Activated T-helper 1 cell treated with anti-CD3 and anti-CD28 coated beads, Interleukin-12 subunit alpha, Interleukin-12 subunit beta, Interleukin-2, Interleukin-4 antibody, amounts not matched to agents 30 ng/mL and 10 ng/mL and 1 ng/mL, durations not matched to agents 14 hours and 24 hours and 36 hours (primary cell): ENCODE measurements at regions not wholly inside any gene's neighbourhood (a gene's known extent, or its start where the extent isn't known, plus 50 kb on each side); places are given as distances from the start of the nearest gene placed in this dataset.
"Not testable (repeated sequence)": the region's sequence is repeated elsewhere in the genome, so short reads cannot be mapped to it uniquely, and the experiment has no call there.

Source experiments
- DNase-seq: peaks from one replicate; pipeline ENCODE4 v3.0.0; 2021; ENCODE audit warnings: low spot score
- H3K27ac Mint-ChIP-seq: one replicate; pipeline ENCODE4 v1.8.0; 2021; ENCODE audit warnings: mild to moderate bottlenecking, mixed read lengths
- H3K27me3 Mint-ChIP-seq: one replicate; pipeline ENCODE4 v1.8.0; 2022; ENCODE audit warnings: mild to moderate bottlenecking, moderate library complexity, mixed read lengths; ENCODE audit not compliant: insufficient read depth
- H3K36me3 Mint-ChIP-seq: one replicate; pipeline ENCODE4 v1.8.0; 2021; ENCODE audit warnings: low read depth, mixed read lengths
- H3K4me1 Mint-ChIP-seq: one replicate; pipeline ENCODE4 v1.8.0; 2021; ENCODE audit warnings: low read depth, mixed read lengths
- H3K4me3 Mint-ChIP-seq: one replicate; pipeline ENCODE4 v1.8.0; 2021; ENCODE audit warnings: mild to moderate bottlenecking, moderate library complexity, mixed read lengths
- H3K9me3 Mint-ChIP-seq: one replicate; pipeline ENCODE4 v1.8.0; 2021; ENCODE audit warnings: mixed read lengths
- intact Hi-C: fragments of 100-400 bp; cut with micrococcal nuclease; formaldehyde crosslinking; loops from one replicate; pipeline ENCODE4 v1.15.1; 2024

DNA sequence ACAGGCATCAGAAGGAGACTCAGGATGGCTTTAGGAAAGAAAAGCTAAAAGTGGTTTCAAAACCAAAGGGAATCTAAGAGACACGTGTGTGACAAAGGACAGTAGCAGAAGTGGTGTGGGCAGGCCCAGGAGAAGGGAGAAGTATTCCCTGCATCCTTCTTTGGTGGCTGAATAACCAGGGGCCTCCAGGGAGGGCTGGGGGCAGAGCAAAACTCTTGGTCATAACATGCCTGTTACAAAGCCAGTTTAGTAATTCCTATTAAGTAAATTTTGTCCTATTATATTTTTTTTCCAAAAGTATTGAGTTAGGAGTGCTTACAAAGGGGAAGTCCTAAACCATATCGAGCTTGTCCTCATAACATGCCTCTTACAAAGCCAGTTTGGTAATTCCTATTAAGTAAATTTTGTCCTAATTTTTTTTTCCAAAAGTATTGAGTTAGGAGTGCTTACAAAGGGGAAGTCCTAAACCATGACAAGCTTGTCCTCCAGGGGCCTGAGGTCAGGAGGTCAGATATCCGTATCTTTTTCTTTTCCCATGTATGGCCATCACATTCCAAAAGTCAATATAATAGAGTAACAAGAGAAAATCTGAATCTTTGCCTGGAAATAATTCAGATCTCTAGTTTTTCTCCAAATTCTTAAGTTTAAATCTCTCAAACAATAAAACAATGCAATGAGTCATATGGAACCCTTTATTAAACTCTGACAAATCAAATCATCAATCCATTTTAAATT is 509.2 kb downstream of the LTN1 start:
- Mint-ChIP-seq H3K4me3 (no peak overlapping the region), H3K27ac (no peak overlapping the region), H3K27me3 (no peaks in the 10 kb centered on the region), H3K9me3 (no peaks in the 10 kb centered on the region), H3K4me1 (no peaks in the 10 kb centered on the region), H3K36me3 (no peaks in the 10 kb centered on the region)
- DNase-seq = no peak
- intact Hi-C loops = no loop called here

DNA sequence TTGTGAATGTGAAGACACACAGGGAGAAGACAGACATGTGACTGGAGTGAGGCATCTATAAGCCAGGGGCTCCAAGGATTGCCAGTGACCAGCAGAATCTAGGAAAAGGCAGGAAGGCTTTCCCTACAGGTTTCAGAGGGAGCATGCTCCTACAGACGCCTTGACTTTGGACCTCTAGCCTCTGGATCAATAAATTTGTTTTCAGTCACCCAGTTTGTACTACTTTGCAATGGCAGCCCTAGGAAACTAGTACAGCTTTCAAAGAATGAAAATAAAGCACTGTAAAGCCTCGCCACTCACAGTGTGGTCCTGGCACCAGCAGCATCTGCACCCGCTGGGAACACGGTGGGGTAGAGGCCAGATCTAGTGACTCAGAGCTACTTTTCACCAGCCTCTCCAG is 510.0 kb downstream of the LTN1 start:
- intact Hi-C loops = no loop called here
- H3K27ac Mint-ChIP-seq = no peak overlapping the region
- no peaks in the 10 kb centered on the region for H3K36me3 Mint-ChIP-seq
- no peak overlapping the region for H3K4me3 Mint-ChIP-seq
- no peak for DNase-seq
- no peaks in the 10 kb centered on the region for H3K4me1 Mint-ChIP-seq
- H3K27me3 Mint-ChIP-seq = no peaks in the 10 kb centered on the region
- H3K9me3 Mint-ChIP-seq = no peaks in the 10 kb centered on the region

DNA sequence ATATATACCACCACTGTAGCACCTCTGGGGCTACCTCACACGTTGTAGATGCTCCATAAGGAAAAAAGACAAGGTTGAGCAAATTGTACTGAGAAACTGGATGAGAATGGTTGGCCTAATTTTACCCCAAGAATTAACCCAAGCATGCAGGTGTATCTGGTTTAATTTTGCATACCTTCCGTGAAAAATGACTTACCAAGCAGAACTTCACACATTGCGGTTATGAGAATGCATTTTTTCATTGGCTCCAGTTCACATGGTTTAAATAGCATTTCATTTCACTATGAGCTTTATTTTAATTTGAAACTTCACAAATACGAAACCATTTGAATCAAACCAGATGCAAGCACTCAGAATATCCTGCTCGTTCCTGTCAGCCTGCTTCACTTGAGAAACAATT is 512.2 kb downstream of the LTN1 start:
- intact Hi-C loops = no loop called here
- Mint-ChIP-seq H3K4me3 (no peak overlapping the region), H3K27me3 (no peaks in the 10 kb centered on the region), H3K36me3 (no peaks in the 10 kb centered on the region), H3K9me3 (no peaks in the 10 kb centered on the region), H3K4me1 (no peaks in the 10 kb centered on the region), H3K27ac (no peak overlapping the region)
- no peak for DNase-seq

DNA sequence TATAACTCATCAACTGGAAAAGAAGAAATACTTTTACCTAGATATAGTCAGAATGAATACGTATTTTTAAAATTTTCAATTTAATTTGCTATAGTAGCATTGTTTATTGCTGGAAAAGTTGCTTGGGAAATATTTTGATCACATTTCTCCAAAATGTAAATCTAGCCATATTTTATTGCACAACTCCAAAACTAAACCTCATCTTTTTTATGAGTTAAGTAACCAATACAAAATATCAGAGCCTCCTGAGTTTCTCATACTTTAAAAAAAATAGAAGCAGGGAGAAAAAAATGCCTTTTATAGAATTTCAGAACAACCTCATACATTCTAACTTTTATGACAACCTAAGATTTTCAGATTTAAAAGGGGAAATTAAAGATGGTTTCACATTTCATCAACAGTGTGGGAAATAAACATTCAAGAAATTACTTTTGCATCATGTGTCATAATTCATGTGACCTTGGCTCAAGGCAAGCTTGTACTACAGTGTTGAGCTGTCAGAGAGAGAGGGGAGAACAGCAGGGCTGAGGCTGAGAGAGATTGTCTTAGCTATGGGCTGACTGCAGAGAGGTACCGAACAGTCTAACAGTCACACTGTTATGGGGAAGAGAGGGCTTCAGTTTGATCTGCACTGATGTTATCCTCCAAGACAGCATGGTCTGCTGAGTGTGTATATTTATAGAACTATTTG is 519.0 kb downstream of the LTN1 start:
- no peaks in the 10 kb centered on the region for H3K36me3 Mint-ChIP-seq
- H3K9me3 Mint-ChIP-seq = no peaks in the 10 kb centered on the region
- H3K27me3 Mint-ChIP-seq = peaks cover 2% of the 10 kb centered on the region
- H3K27ac Mint-ChIP-seq = no peak overlapping the region
- no peak for DNase-seq
- intact Hi-C loops = no loop called here
- no peak overlapping the region for H3K4me3 Mint-ChIP-seq
- no peaks in the 10 kb centered on the region for H3K4me1 Mint-ChIP-seq

DNA sequence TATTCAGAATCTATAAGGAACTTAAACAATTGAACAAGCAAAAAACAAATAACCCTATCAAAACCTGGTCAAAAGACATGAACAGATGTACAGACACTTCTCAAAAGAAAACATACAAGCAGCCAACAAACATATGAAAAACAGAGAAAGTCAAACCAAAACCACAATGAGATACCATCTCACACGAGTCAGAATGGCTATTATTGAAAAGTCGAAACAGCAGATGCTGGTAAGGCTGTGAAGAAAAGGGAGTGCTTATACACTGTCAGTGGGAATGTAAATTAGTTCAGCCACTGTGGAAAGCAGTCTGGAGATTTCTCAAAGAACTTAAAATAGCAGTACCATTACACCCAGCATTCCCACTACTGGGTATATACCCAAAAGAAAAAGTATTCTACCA is 520.1 kb downstream of the LTN1 start:
- DNase-seq, H3K36me3 Mint-ChIP-seq, H3K9me3 Mint-ChIP-seq, intact Hi-C loops, H3K27me3 Mint-ChIP-seq, H3K4me1 Mint-ChIP-seq, H3K4me3 Mint-ChIP-seq, H3K27ac Mint-ChIP-seq: not testable (repeated sequence)

DNA sequence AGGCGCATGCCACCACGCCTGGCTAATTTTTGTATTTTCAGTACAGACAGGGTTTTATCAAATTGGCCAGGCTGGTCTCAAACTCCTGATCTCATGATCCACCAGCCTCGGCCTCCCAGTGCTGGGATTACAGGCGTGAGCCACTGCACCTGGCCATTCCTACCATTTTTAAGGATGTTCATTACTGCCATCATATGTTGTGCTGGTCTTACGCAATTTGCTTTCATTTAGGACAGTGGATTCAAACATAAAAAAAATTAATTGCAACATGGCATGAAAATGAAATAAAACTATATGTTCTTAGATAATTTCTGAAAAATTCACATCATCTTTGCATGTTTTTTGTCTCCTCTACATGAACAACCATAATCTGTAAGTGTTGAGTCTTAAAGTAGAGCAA is 527.7 kb downstream of the LTN1 start:
- Mint-ChIP-seq H3K9me3 (no peaks in the 10 kb centered on the region), H3K4me3 (no peak overlapping the region), H3K4me1 (no peaks in the 10 kb centered on the region), H3K36me3 (no peaks in the 10 kb centered on the region), H3K27ac (no peak overlapping the region), H3K27me3 (peaks cover 3% of the 10 kb centered on the region)
- intact Hi-C loops = no loop called here
- no peak for DNase-seq

DNA sequence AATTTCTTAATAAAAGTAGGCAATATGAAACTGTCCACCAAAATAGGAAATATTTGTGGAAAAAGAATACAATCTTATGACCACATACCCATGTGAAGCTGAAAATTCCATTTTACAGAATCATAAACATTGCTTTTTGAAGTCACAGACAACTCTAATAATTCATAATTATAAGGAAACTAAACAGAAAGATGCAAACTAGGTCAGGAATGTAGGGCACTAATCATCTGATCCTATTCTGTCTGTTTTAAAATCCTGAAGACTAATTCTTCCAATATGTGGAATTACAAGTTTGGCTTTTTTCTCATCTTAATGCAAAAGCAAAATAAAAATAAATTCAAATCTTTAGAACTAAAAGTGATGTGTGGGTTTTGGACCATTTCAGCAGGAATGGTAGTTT is 528.6 kb downstream of the LTN1 start:
- intact Hi-C loops = no loop called here
- no peak for DNase-seq
- H3K9me3 Mint-ChIP-seq = no peaks in the 10 kb centered on the region
- no peaks in the 10 kb centered on the region for H3K36me3 Mint-ChIP-seq
- H3K4me3 Mint-ChIP-seq = no peak overlapping the region
- H3K27me3 Mint-ChIP-seq = peaks cover 3% of the 10 kb centered on the region
- no peaks in the 10 kb centered on the region for H3K4me1 Mint-ChIP-seq
- no peak overlapping the region for H3K27ac Mint-ChIP-seq

DNA sequence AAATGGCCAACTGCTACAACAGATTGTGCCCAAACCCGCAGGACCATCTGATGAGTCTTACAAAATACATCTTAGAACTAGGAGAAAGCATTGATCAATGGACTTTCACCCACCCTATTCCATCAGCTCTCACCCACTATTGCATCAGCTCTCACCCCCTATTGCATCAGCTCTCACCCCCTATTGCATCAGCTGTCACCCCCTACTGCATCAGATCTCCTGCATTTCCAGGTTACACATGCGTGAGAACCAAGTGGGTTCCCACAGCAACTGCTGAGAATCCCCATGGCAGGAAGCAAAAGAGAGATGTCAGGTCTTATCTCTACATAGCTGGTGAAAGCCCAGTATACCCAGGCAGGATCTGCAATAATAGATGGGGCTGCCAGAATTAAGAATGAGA is 533.5 kb downstream of the LTN1 start:
- Mint-ChIP-seq H3K27ac (no peak overlapping the region), H3K36me3 (no peaks in the 10 kb centered on the region), H3K27me3 (no peaks in the 10 kb centered on the region), H3K4me3 (no peak overlapping the region), H3K9me3 (no peaks in the 10 kb centered on the region), H3K4me1 (no peaks in the 10 kb centered on the region)
- intact Hi-C loops = no loop called here
- DNase-seq = no peak

DNA sequence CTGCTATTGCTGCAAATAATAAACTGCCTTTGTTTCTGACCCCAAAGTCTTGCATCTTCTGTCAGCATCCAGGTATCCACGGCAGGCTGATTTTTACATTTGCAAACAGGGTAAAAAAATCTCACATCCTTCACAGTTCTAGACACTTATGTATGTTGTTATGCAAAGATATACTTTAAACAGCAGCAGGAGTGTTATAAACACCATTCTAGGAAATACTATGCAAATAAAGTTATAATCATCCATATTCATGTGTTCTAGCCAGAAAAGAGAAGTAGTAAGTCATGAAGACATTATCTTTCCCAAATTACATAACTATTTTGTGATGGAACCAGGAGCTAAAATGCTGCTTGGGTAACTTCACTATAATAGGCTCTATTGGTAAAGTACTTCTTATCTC is 534.2 kb downstream of the LTN1 start:
- H3K36me3 Mint-ChIP-seq = no peaks in the 10 kb centered on the region
- intact Hi-C loops = no loop called here
- H3K4me3 Mint-ChIP-seq = no peak overlapping the region
- H3K4me1 Mint-ChIP-seq = no peaks in the 10 kb centered on the region
- no peaks in the 10 kb centered on the region for H3K27me3 Mint-ChIP-seq
- no peak for DNase-seq
- H3K9me3 Mint-ChIP-seq = no peaks in the 10 kb centered on the region
- H3K27ac Mint-ChIP-seq = no peak overlapping the region

DNA sequence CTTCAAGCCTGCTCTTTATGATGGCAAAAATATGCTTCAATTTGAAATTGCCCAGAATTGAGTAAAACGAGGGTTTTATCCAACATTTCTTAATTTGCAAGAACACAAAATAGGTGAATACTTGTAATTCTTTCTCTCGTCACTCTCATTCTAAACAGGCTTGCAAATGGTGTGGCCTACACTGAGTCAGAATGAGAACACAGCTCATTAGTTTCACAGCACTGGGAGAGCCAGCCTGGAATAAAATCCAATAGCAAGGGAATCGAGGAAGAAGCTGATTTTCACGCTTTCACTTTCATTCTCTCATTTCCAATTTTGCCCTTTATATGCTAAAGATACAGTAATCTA is 537.5 kb downstream of the LTN1 start:
- Mint-ChIP-seq H3K4me3 (no peak overlapping the region), H3K36me3 (no peaks in the 10 kb centered on the region), H3K27me3 (no peaks in the 10 kb centered on the region), H3K4me1 (no peaks in the 10 kb centered on the region), H3K9me3 (no peaks in the 10 kb centered on the region), H3K27ac (no peak overlapping the region)
- no peak for DNase-seq
- intact Hi-C loops = no loop called here

DNA sequence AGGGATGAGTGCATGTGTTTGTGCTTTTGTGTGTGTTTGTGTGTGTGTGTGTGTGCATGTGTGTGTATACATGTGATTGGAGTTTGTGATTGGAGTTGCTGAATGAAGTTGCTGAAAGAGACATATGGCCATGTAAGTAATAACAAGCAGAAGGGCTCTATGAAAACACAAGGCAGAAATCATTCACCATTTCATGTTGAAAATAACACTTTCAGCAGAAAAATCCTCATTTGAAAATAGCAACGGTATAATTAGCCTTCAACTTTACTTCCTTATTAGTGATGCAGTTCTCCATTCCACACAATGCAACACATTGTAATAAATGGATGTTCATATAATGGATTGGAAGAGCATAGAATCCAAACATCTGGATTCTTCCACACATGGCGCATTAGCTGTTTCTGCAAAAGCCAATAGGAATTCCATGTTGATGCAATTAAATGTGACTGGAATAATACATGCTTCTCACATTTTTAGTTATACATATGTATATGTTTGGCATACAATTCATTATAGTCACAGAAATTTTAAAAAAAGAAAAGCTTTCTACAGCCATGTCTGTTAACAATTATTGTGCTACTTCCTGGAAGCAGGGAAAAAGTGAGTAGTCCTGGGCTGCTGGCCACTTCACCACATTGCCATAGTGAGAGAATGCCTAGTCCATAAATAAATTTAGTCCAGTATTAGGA is 538.0 kb downstream of the LTN1 start:
- Mint-ChIP-seq H3K4me1 (no peaks in the 10 kb centered on the region), H3K4me3 (no peak overlapping the region), H3K9me3 (no peaks in the 10 kb centered on the region), H3K27ac (no peak overlapping the region), H3K36me3 (no peaks in the 10 kb centered on the region), H3K27me3 (no peaks in the 10 kb centered on the region)
- no peak for DNase-seq
- intact Hi-C loops = no loop called here

DNA sequence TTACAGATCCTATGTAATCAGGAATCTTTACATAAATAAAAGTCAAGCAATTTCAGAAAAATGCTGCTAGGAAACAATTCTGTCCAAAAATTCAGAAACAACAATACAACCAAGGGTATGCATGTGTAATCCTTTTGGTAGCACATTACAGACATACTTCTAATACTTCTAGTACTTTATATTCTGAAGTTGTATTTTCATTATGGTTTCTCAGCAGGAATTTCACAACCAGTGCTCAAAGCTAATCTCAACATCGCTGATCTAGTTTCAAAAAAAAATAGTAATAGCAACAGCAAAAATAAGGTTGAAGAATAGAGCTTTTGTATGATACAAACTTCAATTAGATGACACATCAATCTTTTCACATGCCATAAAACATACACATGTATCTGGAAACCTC is 545.2 kb downstream of the LTN1 start:
- Mint-ChIP-seq H3K4me3 (no peak overlapping the region), H3K36me3 (no peaks in the 10 kb centered on the region), H3K9me3 (no peaks in the 10 kb centered on the region), H3K27ac (no peak overlapping the region), H3K27me3 (no peaks in the 10 kb centered on the region), H3K4me1 (no peaks in the 10 kb centered on the region)
- DNase-seq = no peak
- intact Hi-C loops = no loop called here

DNA sequence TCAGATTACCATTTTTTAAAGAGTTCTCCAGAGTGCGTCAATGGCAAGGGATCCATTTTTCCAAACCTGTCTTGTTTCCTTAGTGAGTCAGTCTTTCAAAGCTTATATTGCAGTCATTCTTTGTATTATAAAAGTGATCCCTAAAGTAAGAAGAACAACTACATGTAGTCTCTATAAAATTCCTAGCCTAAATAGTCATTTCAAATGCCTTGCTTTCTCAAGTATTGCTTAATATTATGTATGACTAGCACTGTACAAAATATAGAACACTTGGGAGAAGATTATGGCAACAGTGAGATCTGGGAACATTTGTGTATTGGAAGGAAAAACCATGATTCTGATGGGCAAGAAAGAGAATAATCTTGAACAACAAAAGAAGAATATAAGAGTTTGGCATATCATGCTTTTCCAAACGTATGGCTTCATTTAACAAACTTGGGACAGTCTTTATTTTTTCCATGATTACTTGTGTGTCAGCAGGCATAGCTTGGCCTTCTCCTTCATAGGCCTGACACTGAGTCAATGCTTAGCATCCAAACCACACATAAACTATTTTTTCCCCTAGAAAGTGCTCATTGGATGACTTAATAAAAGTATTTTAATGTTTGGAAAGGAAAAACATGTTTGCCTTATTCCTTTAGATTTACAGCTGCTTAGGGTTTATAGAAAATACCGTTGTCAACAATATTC is 547.4 kb downstream of the LTN1 start:
- intact Hi-C loops = no loop called here
- Mint-ChIP-seq H3K9me3 (no peaks in the 10 kb centered on the region), H3K27ac (no peak overlapping the region)

More for the DNA sequence above, 547.4 kb downstream of the LTN1 start:
- Mint-ChIP-seq H3K36me3 (no peaks in the 10 kb centered on the region), H3K4me1 (no peaks in the 10 kb centered on the region), H3K4me3 (no peak overlapping the region), H3K27me3 (no peaks in the 10 kb centered on the region)
- no peak for DNase-seq
